Endometrial microvascular endothelial cells (primary cell): ENCODE measurements at regions not wholly inside any gene's neighbourhood (a gene's known extent, or its start where the extent isn't known, plus 50 kb on each side); places are given as distances from the start of the nearest gene placed in this dataset.
"Not testable (repeated sequence)": the region's sequence is repeated elsewhere in the genome, so short reads cannot be mapped to it uniquely, and the experiment has no call there.

ENCODE experiments used
- in situ Hi-C: cut with HindIII; loops from 2 replicates; pipeline ENCODE4 v1.10.0; 2017; ENCODE audit warnings: low sequenced_read_pairs, low pct_unique_long_range_greater_than_20kb; ENCODE audit errors: inconsistent ontology term

DNA sequence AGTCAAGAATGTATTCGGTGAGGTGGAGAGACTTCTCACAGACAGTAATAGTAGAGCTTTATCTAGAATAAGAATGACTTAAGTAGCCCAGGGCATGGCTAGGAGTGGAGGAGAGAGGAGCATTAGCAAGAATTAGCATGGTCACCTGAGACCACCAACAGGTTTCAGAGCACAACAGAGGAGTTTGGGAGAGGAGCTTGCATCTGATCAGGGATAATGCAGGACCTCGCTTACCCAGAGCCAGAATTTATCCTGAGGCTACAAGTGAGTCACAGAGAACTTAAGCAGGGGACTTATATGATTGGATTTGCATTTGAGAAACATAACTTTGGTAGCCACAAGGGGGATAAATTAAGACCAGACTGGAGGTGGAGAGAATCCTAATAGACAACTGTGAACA is 102.1 kb upstream of the FNDC3A start:
- in situ Hi-C loops: no loop called here

DNA sequence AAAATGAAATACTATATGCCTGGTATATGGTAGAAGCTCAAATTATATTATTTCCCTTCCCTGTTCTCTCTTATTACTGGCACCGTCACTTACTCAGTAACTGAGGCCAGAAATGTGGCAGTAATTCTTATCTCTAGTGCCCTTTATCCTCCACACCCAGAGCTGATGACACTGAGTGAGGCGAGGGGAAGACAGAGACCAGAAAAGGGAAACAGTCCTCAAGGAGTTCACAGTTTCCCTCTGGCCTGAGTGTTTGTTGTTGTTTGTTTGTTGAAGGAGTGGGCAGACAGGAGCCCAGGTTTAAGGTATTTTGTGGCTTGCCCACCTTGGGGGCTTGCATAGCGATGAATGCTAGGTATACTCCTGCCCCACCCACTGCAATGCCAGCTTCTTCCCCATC is 101.5 kb upstream of the FNDC3A start:
- in situ Hi-C loops: no loop called here

DNA sequence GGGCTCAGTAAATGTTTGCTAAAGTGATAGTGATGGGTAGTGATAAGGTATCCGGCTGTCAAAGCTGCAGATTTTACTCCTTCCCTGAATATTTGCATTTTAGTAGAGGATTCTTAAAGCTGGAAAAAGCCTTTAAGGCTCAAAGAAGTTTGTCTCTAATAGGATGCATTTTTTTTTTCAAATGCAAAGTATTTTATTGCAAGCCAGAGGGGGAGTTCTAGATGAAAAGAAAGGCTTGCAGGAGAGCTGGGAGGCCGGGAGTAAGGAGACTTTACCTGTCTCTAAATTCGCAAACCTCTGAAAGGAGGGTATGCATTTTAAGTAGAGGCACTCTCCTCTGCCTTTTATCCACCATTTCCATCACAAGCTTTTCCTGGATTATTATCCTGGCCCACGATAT is 100.7 kb upstream of the FNDC3A start:
- in situ Hi-C loops: no loop called here

- in situ Hi-C loops: no loop called here
Measured at GRCh38 chr13:48876289-48876688, 99.4 kb upstream of the FNDC3A start.

DNA sequence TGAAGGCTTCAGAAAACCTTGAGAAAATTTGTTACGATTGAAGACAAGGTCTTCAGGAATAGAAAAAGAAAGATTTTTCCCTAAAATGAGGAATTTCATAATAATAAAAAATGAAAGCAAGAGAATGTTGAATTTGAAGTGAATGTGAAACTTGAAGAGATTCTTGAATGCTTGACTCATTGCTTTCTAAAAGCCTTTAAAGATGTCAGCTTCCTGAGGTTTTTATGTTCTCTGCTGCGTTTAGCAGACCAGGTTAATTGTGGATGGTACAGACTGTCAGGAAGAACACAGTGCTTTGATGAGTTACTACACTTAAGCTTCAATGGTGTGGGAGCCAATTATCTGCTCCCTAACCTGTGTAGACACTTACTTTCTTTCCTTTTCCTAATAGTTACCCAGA is 96.3 kb upstream of the FNDC3A start:
- in situ Hi-C loops: no loop called here

- in situ Hi-C loops: no loop called here
Measured at GRCh38 chr13:48879854-48880253, 95.9 kb upstream of the FNDC3A start.

- in situ Hi-C loops: not testable (repeated sequence)
Measured at GRCh38 chr13:48883786-48884185, 91.9 kb upstream of the FNDC3A start.

- in situ Hi-C loops: no loop called here
Measured at GRCh38 chr13:48885027-48885395, 90.7 kb upstream of the FNDC3A start.

GRCh38 chr13:48888613-48889012 is 87.1 kb upstream of the FNDC3A start:
- in situ Hi-C loops: no loop called here

- in situ Hi-C loops: no loop called here
Measured at GRCh38 chr13:48890391-48890790, 85.3 kb upstream of the FNDC3A start.

DNA sequence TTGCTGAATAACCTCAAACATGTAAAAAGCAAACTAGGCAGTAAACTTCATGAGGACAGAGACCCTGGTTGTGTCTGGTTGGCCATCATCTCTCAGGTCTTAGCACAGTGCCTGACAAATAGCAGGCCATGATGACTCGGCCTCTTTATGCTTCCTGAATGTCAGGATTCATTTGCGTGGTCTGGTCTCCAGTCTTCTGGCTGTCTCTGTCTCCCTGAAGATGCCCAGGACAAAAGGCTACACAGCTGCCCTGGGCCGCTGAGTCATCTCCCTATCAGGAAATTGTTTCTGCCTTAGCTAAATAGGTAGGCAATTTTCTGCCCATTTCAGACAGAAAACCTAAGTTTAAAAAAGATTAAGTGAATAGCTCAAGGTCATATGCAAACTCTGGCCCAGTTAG is 84.1 kb upstream of the FNDC3A start:
- in situ Hi-C loops: no loop called here

GRCh38 chr13:48892053-48892687 is 83.5 kb upstream of the FNDC3A start:
- in situ Hi-C loops: no loop called here

DNA sequence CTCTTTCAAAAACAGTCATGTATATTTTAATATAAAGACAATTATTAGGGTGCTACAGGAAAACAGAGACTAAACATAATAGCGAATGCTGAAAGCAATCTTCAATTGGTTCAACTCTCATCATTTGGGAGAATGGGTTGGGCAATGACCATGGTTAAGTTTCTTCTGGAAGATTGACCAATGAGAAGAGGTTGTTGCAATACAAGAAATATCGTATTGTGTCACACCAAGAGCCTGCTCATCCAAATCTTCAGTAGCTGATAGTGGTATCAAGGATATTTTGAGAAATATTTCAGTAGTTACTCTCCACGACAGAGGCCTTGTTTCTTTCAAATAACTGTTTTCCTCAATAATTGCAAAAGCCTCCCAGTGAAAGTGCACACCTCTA is 83.0 kb upstream of the FNDC3A start:
- in situ Hi-C loops: no loop called here

- in situ Hi-C loops: no loop called here
Measured at GRCh38 chr13:48896312-48896711, 79.4 kb upstream of the FNDC3A start.

GRCh38 chr13:48901781-48902180 is 73.9 kb upstream of the FNDC3A start:
- in situ Hi-C loops: no loop called here

- in situ Hi-C loops: no loop called here
Measured at GRCh38 chr13:48902368-48902767, 73.3 kb upstream of the FNDC3A start.

GRCh38 chr13:48904668-48905290 is 70.9 kb upstream of the FNDC3A start:
- in situ Hi-C loops: no loop called here

DNA sequence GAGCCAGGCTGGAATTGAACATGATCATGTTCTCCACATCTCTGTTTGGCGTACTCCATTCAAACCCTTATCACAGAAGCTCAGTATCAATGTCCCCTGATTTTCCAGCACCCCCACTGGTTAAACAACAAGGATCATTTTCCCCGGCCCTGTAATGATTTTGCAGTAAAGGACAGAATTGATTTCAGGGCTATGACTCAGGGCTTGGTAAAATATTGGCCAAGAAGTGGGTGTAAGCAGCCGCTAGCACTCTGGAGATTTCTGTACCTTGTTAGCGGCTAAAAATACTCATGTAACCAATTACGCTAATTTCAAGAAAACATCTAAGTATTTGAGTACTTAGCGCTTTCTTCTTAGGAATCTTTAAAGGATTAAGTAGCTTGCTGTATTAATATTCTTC is 69.5 kb upstream of the FNDC3A start:
- in situ Hi-C loops: no loop called here

- in situ Hi-C loops: no loop called here
Measured at GRCh38 chr13:48908381-48909055, 67.2 kb upstream of the FNDC3A start.

DNA sequence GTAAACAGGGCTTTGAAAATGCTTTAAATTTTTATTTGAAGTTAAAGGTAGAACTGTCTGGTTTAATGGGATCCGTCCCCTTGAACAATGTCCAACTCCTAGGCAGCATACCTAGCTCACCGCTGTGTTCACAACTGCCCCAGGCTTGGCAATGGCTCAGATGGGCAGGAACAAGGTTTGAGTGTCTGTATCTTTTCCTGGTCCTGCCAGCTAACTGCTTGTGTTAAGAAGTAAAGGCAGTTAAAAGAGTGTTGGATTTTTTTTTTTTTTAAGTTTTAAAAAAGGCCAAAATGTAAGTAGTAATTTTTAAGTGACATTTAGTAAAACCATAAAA is 66.7 kb upstream of the FNDC3A start:
- in situ Hi-C loops: no loop called here

DNA sequence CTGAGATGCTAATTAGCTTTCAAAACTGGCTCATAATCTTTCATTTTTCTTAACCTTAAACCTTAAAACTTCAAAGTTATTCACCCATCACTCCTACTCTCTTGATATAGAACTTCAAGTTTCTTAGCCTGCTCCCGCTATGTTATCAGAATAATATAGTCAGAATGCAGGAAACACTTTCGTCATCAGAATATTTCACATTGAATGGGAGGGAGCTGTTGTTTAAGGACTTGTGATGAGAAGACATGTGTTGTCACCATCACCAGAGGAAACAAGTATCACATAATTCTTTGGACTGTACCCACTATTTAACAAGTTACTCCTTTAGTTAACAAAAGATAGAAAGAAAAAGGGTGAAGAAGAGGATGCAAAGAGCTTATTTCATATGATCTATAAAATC is 65.0 kb upstream of the FNDC3A start:
- in situ Hi-C loops: no loop called here
